Stimulated activated CD4-positive, alpha-beta T cell treated with anti-CD3 and anti-CD28 coated beads, Interleukin-12 subunit alpha, Interleukin-12 subunit beta, amount 100 ng/mL, for 4 hours (primary cell): ENCODE measurements at regions not wholly inside any gene's neighbourhood (a gene's known extent, or its start where the extent isn't known, plus 50 kb on each side); places are given as distances from the start of the nearest gene placed in this dataset.
"Not testable (repeated sequence)": the region's sequence is repeated elsewhere in the genome, so short reads cannot be mapped to it uniquely, and the experiment has no call there.

Experiments used
- DNase-seq: peaks from one replicate; pipeline ENCODE4 v3.0.0-alpha.2; 2020

DNA sequence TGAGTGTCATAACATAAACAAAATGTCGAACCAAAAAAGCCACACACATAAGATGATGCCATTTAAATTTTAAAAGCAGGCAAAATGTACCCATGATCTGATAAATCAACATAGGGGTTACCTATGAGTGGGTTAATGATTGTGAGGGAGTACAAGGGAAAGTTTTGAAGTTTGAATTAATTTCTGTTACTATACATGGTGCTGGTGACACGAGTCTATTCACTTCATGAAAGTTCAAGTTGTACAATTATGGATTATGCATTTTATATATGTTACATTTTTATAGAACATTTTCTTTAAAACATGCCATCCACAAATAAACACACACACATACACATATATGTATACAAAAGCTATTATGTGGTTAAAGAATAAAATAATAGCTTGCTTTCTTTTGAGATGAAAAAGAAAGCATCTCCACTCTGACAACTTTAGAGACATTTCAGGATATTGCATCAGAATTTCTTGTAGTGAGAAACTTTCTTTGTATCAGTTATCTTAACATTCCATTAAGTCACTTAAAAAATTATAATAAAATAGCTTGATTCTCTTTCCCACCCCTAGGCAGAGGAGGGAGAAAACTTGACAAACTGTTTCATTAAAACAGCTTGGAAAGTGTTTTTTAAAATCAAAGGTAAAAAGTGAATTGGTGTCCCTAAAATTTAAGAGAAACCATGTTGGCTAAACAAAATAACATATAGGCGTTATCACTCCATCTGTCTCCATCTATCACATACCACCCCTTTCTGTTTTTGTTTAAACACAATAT, 891.8 kb upstream of the NDST4 start:
- no peak for DNase-seq

DNA sequence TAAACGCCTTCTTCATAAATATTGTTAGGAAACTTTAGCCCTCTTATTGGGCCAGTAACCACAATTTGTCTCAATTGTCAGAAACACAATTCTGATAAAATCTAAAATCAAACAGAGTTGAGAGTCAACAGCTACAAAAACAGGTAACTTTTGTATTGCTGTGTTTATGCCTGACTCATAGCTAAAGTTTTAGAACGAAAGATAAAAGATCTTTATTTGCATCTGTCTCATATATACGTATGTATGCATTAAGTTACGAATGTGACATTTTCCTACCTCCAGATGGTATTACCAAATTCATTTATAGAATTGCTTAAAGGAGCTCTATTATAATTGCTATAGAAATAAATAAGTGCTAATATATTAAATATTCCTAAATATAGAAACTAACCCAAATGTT, 887.9 kb upstream of the NDST4 start:
- no peak for DNase-seq

DNA sequence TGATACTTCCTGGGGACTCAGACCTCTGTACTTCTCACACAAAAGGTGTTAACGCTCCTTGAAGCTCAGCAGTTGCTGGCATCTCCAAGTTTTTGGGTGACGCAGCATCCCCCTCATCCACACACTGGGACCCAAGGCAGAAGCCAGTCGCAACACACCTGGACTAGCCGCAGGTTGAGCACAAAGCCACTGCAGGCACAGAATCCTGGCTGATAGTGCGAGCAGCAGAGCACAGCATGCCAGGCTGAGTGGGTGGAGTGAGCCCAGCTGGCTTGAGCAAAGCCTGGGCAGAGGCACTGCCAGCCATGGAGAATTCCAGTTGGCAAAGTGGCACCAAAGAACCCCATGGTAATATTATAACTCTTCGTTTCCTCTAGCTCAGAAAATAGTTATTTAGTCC, 873.2 kb upstream of the NDST4 start:
- no peak for DNase-seq

DNA sequence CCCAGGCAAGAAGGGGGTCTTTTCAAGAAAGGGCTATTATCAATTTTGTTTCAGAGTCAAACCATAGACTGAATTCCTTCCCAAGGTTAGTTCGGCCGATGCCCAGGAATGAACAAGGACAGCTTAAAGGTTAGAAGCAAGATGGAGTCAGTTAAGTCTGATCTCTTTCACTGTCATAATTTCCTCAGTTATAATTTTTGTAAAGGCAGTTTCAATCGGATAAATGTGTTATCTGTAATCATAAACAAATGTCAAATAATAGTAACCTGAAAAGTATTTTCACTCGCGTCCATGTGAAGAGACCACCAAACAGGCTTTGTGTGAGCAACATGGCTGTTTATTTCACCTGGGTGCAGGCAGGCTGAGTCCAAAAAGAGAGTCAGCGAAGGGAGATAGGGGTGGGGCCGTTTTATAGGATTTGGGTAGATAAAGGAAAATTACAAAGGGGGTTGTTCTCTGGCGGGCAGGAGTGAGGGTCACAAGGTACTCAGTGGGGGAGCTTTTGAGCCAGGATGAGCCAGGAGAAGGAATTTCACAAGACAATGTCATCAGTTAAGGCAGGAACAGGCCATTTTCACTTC, 862.1 kb upstream of the NDST4 start:
- not testable (repeated sequence) for DNase-seq

DNA sequence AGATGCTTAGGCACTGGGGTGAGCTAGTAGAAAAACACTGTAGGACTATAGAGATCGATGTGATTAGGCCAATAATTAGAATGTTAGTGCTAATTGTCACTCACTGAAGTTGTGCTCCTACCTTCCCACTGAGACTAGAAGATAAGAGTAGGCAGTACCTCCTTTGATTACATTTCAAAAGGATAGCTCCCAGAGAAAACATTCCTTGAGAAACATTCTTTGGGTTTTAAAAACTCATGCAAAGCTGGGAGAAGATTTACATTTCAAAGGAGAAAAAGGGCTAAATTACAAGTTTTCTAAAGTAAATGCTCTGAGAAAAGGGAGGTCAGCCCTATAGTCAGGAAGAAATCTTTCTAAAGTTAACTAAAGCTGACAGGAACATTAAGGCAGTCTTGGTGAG, 860.3 kb upstream of the NDST4 start:
- DNase-seq: no peak

DNA sequence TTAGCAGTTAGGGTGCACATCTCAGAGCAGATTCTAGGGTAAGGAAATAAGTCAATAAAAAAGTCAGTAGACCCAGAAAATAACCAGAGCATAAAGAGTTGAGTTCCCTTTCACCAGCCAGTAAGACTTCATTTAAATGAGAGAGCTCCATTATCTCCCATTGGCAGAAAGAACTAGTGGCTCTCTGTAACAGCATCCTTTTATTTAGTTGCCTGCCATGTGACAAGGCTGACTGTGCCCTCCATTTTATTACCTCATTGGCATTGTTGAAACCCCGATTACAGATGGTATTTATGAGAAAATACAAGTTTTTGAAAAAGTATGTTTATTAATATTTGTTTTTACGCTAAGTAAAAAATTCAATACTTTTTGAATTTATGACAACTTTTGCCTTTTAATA, 859.5 kb upstream of the NDST4 start:
- no peak for DNase-seq

DNA sequence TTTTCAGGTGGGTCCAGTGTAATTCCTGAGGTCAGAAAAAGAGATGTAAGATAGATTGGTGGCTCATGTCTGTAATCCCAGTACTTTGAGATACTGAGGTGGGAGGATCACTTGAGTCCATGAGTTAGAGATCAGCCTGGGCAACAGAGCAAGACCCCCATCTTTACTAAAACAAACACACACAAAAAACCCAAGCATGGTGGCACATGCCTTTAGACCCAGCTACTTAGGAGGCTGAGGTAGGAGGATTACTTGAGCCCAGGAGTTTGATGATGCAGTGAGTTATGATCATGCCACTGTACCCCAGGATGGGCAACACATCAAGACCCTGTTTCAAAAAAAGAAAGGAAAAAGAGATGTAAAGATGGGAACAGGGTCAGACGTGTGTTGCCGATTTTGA, 857.4 kb upstream of the NDST4 start:
- no peak for DNase-seq

DNA sequence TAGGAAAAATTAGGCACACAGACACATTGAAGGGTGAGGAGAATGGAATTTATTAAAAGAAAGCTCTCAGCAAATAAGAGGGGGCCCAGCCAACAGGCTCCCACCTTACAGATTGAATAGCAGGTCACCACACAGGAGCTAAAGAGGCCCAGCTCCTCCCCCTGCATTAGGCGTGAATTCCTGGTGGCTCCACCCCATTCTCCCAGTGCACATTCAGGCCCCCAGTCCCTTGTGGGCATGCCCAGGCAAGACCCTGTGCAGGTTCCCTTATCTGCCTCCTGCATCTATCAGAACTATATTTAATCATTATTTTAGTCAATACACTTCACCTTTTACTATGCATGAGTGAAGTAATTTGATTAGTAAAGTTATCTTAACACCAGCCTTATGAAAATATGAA, 856.3 kb upstream of the NDST4 start:
- no peak for DNase-seq

DNA sequence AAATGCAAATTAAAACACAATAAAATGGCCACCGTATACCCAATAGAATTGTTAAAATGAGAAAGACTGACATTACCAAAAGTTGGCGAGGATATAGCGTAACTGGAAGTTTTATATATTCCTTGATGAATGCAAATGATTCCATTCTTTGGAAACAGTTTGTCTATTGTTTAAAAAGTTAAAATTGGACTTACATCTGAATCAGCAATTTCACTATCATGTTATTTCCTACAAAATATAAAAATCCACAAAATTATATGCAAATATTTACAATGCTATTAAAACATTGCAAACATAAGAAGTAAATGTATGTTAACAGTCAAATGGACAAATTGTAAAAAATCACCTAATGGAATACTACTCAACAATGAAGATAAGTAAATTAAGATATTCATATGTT, 852.2 kb upstream of the NDST4 start:
- no peak for DNase-seq

DNA sequence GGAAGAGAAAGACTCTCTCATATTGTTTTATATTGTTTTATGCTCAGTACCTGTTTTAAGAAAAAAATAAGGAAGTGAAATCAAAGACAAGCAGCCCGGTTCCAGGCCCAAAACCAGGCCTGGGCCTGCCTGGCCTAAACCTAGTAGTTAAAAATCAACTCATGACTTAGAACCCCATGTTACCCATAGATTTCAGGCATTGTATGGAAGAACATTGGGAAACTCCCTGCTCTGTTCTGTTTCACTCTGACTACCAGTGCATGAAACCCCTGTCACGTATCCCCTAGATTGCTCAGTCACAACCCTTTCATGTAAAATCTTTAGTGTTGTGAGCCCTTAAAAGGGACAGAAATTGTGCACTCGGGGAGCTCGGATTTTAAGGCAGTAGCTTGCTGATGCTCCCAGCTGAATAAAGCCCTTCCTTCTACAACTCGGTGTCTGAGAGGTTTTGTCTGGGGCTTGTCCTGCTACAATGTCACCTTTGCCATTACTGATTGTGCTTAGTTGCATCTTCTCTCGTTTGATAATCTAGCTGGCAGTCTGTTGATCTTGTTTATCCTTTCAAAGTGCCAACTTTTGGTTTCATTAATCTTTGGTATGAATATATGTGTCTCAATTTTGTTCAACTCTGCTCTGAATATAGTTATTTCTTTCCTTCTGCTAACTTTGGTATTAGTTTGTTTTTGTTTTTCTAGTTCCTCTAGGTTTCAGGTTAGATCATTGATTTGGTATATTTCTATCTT, 842.8 kb upstream of the NDST4 start:
- DNase-seq: not testable (repeated sequence)

DNA sequence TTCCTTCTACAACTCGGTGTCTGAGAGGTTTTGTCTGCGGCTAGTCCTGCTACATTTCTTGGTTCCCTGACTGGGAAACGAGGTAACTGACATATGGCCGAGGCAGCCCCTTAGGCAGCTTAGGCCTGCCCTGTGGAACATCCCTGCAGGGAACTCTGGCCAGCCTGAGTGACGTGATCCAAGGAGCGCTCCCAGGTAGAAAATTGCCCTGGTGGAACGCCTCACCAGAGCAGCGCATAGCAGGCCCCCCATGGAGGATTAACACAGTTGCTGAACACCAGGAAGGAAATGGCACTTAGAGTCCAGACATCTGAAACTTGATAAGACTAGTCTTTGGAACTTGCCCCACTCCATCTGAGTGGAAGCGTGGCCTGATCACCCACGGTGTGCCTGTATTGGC, 837.4 kb upstream of the NDST4 start:
- DNase-seq: no peak

DNA sequence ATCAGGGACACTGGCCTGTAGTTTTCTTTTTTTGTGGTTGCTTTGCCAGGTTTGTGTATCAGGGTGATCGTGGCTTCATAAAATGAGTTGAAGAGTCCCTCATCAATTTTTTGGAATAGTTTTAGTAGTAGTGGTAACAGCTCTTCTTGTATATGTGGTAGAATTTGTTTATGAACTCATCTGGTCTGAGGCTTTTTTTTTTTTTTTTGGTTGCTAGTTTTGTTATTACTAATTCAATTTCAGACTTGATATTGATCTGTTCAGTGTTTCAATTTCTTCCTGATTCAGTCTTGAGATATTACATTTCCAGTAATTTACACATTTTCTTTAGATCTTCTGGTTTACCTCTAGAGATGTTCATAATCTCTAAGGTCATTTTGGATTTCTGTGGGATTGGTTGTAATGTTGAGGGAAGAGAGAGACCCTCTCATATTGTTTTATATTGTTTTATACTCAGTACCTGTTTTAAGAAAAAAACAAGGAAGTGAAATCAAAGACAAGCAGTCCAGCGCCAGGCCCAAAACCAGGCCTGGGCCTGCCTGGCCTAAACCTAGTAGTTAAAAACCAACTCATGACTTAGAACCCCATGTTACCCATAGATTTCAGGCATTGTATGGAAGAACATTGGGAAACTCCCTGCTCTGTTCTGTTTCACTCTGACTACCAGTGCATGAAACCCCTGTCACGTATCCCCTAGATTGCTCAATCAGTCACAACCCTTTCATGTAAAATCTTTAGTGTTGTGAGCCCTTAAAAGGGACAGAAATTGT, 836.7 kb upstream of the NDST4 start:
- not testable (repeated sequence) for DNase-seq

DNA sequence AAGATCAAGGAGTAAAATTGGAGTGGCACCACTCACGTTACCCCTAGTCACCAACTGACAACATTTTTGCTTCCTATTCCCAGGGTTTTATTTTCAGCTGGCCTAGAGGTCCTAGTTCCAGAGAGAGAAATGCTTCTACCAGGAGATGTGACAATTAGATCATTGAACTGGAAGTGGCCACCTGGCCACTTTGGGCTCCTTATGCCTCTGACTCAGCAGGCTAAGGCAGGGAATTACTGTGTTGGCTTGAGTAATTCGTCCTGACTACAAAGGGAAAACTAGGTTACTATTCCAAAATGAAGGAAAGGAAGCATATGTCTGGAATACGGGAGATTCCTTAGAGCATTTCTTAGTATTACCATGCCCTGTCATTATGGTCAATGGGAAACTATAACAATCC, 831.6 kb upstream of the NDST4 start:
- no peak for DNase-seq

DNA sequence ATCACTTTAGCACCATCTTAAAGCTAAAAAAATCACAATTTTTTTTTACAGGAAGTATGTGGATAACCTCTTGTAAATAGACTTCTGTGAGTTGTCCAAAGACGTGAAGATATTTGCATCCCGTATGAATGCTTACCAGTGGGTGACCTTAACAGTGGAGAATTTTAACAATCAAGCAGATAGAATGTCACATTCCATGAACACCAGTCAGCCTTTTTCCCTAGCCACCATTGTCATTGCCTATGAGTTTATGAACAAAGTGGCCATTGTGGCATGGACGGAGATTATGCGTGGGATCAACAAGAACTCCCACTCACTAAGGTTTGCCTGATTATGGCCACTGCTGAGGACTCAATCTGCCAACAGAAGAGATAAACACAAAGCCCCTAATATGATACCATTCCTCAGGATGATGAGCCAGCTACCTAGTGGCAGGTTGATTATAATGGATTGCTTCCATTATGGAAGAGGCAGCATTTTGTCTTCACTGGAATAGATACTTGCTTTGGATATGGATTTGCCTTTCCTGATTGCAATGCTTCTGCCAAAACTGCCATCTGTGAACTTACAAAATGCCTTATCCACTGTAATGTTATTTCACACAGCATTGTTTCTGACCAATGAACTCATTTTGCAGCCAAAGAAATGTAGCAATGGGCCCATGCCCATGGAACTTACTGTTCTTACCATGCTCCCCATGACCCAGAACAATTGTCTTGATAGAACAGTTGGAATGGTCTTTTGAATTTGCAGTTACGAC, 830.9 kb upstream of the NDST4 start:
- no peak for DNase-seq

DNA sequence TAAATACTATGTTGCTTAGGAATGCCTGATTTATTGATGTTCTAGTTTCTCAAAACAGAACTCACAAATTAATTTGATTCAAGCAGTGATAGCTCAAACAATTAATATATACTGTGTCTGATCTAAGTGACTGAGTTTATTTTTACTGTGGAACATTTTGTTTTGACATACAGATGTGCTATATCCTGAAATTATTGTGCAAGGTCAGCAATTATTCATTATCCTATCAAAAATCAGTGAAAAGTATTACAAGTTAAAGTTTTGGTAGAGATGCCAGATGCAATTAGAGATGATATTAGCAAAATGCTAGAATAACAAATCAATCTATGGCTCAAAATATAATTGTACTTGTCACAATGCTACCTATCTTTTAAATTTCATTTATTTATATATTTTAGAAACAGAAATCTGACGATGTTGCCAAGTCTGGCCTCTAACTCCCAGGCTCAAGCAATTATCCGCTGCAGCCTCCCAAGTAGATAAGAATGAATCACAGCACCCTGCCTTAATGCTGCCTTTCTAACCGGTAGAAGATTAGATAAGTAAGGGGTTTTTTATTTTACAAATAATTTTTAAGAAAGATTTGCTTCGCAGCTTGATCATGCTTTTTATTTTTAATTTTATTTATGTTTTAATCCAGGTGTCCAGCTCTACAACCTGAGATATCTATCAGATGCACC, 825.5 kb upstream of the NDST4 start:
- DNase-seq: no peak

DNA sequence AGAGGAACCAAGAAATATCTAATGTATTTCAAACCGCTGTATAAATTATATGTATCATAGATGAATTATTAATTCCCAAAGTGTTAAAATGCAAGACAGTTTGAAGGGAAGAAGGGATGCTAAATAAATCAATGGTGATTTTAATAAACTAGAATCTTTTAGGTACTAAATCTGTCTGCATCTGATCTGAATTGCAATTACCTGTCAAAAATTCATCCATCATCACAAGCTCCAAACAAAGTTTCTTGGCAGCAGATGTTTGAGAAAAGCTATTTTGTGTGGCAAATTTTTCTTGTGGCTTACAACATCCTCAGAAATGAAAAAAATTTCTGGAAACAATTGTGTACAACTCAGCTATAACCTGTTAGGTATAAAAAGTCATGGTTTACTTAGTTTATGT, 816.0 kb upstream of the NDST4 start:
- DNase-seq: no peak

DNA sequence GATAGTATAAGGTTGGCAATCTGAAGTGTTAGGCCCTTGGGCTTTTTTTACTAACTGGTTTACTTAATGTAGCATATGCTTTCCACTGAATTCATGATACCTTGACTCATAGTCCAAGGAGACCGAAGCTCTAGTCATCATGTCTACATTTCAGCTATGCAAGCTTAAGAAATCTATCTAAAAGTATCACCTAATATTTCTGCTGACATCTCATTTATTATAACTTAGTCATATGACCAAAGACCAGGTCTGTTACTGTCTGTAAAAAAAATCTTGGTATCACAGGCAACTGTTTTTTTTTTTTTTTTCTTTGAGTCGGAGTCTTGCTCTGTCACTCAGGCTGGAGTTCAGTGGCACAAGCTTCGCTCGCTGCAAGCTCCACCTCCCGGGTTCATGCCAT, 814.0 kb upstream of the NDST4 start:
- DNase-seq: no peak

DNA sequence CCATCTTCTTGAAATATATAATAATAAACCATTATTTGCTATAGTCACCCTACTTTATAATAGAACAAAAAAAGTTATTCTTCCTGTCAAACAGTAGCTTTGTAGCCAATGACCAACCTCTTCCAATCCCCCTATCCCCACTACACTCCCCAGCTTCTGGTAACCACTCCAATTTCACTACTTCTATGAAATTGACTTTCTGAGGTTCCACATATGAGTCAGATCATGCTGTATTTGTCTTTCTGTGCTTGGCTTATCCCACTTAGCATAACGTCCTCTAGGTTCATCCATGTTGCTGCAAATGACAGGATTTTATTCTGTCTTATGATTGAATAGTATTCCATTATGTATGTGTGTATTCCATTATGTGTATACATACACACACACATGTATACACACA, 809.7 kb upstream of the NDST4 start:
- DNase-seq: no peak

DNA sequence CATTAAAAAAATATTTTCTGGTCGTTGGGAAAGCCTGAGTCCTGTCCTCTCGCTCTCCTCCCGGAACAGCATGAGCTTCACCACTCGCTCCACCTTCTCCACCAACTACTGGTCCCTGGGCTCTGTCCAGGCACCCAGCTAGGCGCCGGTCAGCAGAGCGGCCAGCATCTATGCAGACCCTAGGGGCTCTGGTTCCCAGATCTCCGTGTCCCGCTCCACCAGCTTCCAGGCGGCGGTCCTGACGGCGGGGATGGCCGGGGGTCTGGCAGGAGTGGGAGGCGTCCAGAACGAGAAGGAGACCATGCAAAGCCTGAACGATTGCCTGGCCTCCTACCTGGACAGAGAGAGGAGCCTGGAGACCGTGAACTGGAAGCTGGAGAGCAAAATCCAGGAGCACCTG, 807.2 kb upstream of the NDST4 start:
- DNase-seq: no peak

DNA sequence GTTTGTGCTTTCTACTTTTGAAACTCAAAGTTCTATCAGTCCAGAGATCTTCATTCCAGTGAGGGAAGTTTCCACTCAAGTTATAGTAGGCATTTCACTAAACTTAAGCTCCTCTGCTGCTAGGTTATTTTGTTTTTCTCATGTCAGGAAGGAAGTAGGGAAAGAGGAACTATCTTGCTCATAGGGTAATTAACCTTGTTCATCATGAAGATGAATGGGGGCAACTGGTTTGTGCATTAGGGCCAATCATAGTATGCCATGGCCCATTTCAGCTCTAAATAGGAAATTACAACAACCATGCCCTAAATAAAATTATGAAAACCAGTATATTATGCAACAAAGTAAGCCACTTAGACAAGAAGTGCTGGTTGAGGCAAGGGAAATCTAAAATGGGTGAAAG, 804.7 kb upstream of the NDST4 start:
- DNase-seq: no peak

DNA sequence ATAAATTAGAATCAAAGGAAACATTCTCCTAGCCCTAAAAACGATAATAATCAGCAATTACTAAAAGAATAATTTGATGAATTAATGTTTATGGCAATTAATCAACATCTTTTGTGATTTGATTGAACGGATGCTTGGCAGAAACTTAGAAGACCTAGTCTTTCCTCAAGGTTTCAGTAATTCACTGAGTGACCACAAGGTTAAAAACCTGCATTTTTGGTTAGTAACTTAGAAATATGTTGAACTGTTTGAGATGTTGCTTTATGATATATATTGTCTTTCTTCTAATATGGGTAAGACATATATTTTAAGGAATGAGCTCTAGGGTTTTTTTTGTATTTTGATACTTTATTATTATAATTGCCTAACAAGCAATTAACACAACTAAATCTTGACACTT, 793.0 kb upstream of the NDST4 start:
- DNase-seq: no peak

DNA sequence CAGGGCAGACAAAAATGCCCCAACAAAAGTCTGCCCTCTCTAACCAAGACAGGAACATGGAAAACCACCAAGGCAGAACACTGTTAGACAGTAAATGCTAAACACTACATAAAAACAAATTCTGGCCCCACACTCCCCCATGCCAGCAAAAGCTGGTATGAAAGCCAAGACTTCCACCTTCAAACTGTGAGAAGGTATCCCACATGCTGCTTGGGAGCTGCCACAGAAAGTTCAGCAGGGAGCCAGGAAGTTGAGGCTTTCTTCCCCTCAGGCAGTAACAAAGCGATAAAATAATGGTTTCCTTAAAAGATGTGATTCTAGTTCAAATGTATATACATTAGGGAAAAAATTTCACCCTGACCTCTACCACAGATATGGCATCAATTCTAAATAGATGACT, 770.4 kb upstream of the NDST4 start:
- no peak for DNase-seq
